Colonic mucosa (tissue), 4 donors: ENCODE measurements at regions not wholly inside any gene's neighbourhood (a gene's known extent, or its start where the extent isn't known, plus 50 kb on each side); places are given as distances from the start of the nearest gene placed in this dataset.

ENCODE experiments used
- DNase-seq: peaks from one replicate; pipeline ENCODE4 v3.0.0-alpha.2; 2020
- H3K27ac ChIP-seq: fragments of 200-600 bp; one replicate; pipeline ENCODE4 v1.8.0; 2021
- H3K27me3 ChIP-seq: fragments of 200-600 bp; one replicate; pipeline ENCODE4 v1.8.0; 2021
- H3K36me3 ChIP-seq: fragments of 200-600 bp; one replicate; pipeline ENCODE4 v1.8.0; 2021
- H3K4me1 ChIP-seq: fragments of 200-600 bp; one replicate; pipeline ENCODE4 v1.8.0; 2021; ENCODE audit warnings: mild to moderate bottlenecking
- H3K4me3 ChIP-seq: fragments of 200-600 bp; one replicate; pipeline ENCODE4 v1.8.0; 2021
- H3K9ac ChIP-seq, 2 donors: one replicate each; pipeline ENCODE4 v1.7.0; 2013; ENCODE audit warnings: control low read depth in 2 of 2, low read depth in 2 of 2, low read length in 2 of 2
- H3K9me3 ChIP-seq: fragments of 200-600 bp; one replicate; pipeline ENCODE4 v1.8.0; 2021
- CTCF ChIP-seq: fragments of 200-600 bp; IDR thresholded peaks from one replicate; pipeline ENCODE4 v1.8.0; 2022; ENCODE audit warnings: antibody characterized with exemption, mild to moderate bottlenecking
- intact Hi-C: fragments of 100-400 bp; cut with DNase I; formaldehyde crosslinking; loops from one replicate; pipeline ENCODE4 v1.14.1; 2022
- donor health status: healthy.
- donor health status: DM: no; HTN: no; CAD: no.
- donor health status: DM: no; HTN: no; CAD: no.

DNA sequence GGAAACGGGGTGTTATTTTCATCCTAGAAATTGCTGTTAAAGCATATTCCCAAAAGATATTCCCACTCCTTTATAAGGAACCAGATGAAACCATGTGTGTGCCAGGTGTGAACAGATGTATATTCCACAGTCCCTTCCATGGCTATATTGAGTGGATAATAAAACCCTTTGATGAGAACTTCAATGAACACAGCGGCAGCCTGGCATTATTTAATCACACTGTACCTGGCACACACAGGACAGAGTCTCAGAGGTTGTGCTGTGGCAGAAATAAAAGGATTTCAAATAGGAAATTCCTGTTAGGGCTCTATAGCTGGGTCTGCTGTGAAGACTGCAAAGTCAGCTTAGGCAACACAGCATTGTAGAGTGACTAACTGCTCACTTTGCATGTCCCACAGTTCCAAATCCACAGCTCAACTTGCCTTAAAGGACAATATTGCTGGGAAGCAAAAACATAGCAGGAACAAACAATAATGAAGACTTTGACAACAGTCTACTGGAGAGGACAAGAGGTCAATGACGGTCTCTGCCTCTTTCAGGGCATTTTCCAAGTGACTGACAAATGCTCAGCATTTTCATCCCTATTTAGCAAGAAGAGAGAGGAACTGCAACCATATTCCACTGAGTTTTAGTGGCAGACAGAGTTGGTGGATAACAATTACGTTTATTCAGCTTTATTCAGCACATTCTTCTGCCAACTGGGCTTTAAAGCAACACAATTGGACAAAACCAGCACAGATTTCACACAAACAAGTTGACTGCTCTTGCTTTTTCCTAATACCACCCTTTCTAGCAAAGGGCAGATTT, 255.7 kb upstream of the RGMB start:
- intact Hi-C loops = no loop called here
- no peak overlapping the region for H3K9ac ChIP-seq
- peaks cover 10% of the 10 kb centered on the region for H3K4me1 ChIP-seq
- H3K9me3 ChIP-seq = no peaks in the 10 kb centered on the region
- H3K27ac ChIP-seq = peak overlapping the region; percentile 34
- no peak overlapping the region for H3K4me3 ChIP-seq
- H3K36me3 ChIP-seq = no peaks in the 10 kb centered on the region
- H3K27me3 ChIP-seq = no peaks in the 10 kb centered on the region
- no peak for TF ChIP-seq CTCF
- no peak for DNase-seq

- Histone ChIP-seq H3K27me3 (no peaks in the 10 kb centered on the region), H3K9me3 (no peaks in the 10 kb centered on the region), H3K27ac (no peak overlapping the region), H3K36me3 (no peaks in the 10 kb centered on the region), H3K4me3 (no peak overlapping the region), H3K4me1 (peaks cover 10% of the 10 kb centered on the region), H3K9ac (no peak overlapping the region)
- no peak for DNase-seq
- TF ChIP-seq CTCF = no peak
- intact Hi-C loops = no loop called here
These were observed 254.7 kb upstream of the RGMB start for GRCh38 chr5:98518754-98519153.

DNA sequence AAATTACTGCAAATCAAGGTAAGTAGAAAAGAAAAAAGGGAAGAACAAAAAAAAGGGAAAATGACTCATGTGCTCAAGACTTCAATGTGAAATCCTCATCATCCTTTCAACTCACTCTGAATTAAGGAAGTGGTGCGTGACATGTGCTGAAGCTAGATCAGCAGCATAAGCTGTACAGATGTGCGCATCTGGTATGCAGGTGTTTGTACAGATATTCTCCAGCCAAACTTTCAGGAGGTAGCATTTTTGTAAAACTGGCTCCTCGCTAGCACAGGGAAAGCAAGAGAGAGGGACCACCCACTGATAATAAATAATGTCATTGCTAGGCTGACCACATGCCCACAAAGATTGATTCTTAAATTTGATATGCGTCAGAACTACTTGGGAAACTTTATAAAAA, 253.9 kb upstream of the RGMB start:
- intact Hi-C loops = no loop called here
- DNase-seq = no peak
- no peaks in the 10 kb centered on the region for H3K27me3 ChIP-seq

GRCh38 chr5:98521821-98522220, 251.6 kb upstream of the RGMB start:
- TF ChIP-seq CTCF = no peak
- no peak for DNase-seq
- intact Hi-C loops = no loop called here

More for the DNA sequence above, 253.9 kb upstream of the RGMB start:
- Histone ChIP-seq H3K4me1 (peaks cover 10% of the 10 kb centered on the region), H3K9me3 (no peaks in the 10 kb centered on the region), H3K9ac (no peak overlapping the region), H3K36me3 (no peaks in the 10 kb centered on the region), H3K27ac (no peak overlapping the region), H3K4me3 (no peak overlapping the region)
- no peak for TF ChIP-seq CTCF

GRCh38 chr5:98524773-98525172, 248.7 kb upstream of the RGMB start:
- H3K9me3 ChIP-seq = no peaks in the 10 kb centered on the region

More at GRCh38 chr5:98521821-98522220, 251.6 kb upstream of the RGMB start:
- Histone ChIP-seq H3K27me3 (no peaks in the 10 kb centered on the region), H3K36me3 (no peaks in the 10 kb centered on the region), H3K4me1 (peaks cover 10% of the 10 kb centered on the region), H3K4me3 (no peak overlapping the region), H3K9me3 (no peaks in the 10 kb centered on the region), H3K9ac (no peak overlapping the region), H3K27ac (no peak overlapping the region)

More at GRCh38 chr5:98524773-98525172, 248.7 kb upstream of the RGMB start:
- Histone ChIP-seq H3K36me3 (no peaks in the 10 kb centered on the region), H3K27me3 (no peaks in the 10 kb centered on the region), H3K27ac (no peak overlapping the region), H3K4me3 (no peak overlapping the region), H3K4me1 (no peaks in the 10 kb centered on the region), H3K9ac (no peak overlapping the region)
- intact Hi-C loops = no loop called here
- DNase-seq = no peak
- no peak for TF ChIP-seq CTCF
